M059J (cell line): ENCODE measurements at regions not wholly inside any gene's neighbourhood (a gene's known extent, or its start where the extent isn't known, plus 50 kb on each side); places are given as distances from the start of the nearest gene placed in this dataset.

ENCODE experiments used
- DNase-seq: peaks from one replicate; pipeline ENCODE4 v3.0.0-alpha.2; 2012; ENCODE audit warnings: low read depth

- DNase-seq = no peak
Measured at GRCh38 chr2:146818122-146818521, 1026.7 kb upstream of the ACVR2A start.

- no peak for DNase-seq
Measured at GRCh38 chr2:146817613-146818012, 1027.2 kb upstream of the ACVR2A start.

DNA sequence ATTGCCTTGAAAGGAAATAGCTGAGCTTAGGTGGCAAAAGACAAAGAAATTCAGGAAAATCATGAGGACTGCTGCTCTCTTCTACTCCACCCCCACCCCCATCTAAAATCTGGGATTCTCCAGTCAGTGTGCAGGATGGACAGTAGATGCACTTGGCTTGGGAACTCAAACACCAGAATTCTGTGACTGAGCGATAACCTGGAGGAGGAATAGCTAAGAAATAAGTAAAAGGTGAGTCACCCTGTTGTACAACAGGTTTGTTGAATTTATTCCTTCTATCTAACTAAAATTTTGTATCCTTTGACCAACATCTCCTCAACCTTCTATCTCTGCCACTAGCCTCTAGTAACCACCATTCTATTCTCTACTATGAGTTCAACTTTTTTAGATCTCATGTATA, 1029.9 kb upstream of the ACVR2A start:
- no peak for DNase-seq

- no peak for DNase-seq
Measured at GRCh38 chr2:146807568-146808168, 1037.2 kb upstream of the ACVR2A start.

GRCh38 chr2:146806364-146807005, 1038.3 kb upstream of the ACVR2A start:
- no peak for DNase-seq

DNA sequence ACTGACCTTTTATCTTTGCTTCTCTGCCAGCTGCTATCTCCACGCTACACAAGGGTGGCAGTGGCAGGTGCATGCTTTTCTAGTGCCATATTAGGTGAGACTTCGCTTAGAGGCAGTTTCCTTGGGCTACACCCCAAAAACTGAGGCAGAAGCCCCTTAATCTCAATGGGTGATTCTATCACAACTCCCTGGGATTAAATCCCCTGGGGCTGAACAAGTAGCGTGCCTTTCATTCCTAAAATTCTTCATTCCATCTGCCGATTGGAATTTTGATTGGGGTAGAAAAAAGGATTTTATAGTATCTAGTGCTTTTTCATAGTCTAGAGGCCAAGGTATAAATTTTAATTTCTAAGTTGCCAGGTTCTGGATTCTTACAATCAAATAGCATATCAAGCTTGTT, 1040.5 kb upstream of the ACVR2A start:
- DNase-seq = no peak

DNA sequence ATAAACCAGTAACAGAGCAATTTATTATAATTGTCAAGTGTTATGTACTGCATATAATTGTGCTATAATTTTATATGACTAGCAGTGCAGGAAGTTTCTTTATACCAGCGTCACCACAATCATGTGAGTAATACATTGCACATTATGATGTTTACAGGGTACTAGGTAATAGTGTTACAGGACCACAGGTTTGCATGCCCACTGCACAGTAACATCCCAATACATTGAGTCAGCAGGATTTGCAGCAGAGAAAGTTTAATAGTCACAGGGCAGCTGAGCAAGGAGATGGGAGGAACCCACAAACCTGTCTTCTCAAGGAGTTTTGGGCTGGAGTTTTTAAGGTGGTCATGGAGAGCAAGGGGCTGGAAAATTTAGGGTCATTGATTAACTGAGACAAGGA, 1042.9 kb upstream of the ACVR2A start:
- DNase-seq = peak; percentile 11

- no peak for DNase-seq
Measured at GRCh38 chr2:146786396-146786795, 1058.4 kb upstream of the ACVR2A start.

GRCh38 chr2:146785101-146785500, 1059.7 kb upstream of the ACVR2A start:
- DNase-seq = no peak

- no peak for DNase-seq
Measured at GRCh38 chr2:146784602-146785001, 1060.2 kb upstream of the ACVR2A start.

GRCh38 chr2:146777181-146777580, 1067.6 kb upstream of the ACVR2A start:
- no peak for DNase-seq

DNA sequence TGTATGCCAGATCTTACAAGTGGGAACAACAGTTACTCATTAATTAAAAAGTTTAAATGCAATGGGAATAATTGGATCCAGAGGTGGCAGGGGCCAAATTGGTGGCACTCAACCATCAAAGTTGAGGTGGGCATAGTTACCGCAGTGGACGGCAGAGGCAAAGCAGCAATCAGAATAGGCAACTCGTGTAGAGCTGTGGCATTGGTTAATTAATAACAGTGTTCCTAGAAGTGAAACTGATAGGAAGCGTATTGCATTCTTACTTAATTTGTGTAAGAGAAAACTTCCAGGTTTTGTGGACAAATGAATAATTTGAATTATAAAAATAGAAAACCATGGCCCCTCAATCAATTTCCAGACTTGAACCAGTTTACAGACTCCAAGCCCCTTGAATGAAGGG, 1068.2 kb upstream of the ACVR2A start:
- no peak for DNase-seq

DNA sequence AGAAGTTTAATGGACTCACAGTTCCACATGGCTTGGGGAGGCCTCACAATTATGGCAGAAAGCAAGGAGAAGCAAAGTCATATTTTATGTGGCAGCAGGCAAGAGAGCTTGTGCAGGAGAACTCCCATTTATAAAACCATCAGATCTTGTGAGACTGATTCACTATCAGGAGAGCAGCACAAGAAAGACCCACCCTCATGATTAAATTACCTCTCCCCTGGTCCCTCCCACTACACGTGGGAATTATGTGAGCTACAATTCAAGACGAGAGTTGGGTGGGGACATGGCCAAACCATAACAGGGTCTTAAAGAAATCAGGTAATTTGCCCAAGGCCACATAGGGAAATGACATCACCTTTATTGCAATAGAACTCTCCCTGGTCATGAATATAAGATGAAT, 1073.3 kb upstream of the ACVR2A start:
- DNase-seq = no peak

DNA sequence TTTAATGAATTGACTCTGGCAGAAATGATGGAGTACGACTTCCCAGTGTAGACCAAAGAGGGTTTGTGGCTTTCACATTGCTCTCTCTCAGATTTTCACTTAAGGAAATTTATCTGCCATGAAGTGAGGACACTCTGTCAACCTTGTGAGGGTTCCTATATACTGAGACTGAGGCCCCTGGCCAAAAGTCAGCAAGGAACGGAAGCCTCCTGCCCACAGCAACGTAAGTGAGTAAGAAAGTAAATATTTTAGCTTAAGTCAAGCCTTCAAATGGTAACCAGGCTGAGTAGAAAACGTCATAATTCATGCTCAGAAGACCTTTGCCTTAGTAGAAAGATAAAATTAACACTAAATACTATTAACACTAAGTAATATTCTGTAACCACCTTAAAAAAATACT, 1080.5 kb upstream of the ACVR2A start:
- peak; percentile 1 for DNase-seq

GRCh38 chr2:146762786-146763185, 1082.0 kb upstream of the ACVR2A start:
- DNase-seq = no peak

GRCh38 chr2:146754606-146755005, 1090.2 kb upstream of the ACVR2A start:
- DNase-seq = no peak

DNA sequence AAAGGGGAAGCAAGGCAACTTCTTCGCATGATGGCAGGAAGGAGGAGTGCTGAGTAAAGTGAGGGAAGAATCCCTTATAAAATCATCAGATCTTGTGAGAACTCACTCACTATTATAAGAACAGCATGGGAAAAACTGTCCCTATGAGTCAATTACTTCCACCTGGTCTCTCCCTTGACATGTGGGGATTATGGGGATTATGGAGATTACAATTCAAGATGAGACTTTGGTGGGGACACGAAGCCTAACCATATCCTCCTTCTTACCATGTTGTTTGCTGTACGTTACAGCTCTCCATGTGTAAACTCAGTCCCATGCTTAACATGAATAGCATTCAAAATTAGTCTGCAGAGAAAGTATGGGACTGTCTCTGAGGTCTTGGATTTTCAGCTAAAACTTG, 1096.8 kb upstream of the ACVR2A start:
- DNase-seq = no peak

- DNase-seq = no peak
Measured at GRCh38 chr2:146741260-146741659, 1103.6 kb upstream of the ACVR2A start.

DNA sequence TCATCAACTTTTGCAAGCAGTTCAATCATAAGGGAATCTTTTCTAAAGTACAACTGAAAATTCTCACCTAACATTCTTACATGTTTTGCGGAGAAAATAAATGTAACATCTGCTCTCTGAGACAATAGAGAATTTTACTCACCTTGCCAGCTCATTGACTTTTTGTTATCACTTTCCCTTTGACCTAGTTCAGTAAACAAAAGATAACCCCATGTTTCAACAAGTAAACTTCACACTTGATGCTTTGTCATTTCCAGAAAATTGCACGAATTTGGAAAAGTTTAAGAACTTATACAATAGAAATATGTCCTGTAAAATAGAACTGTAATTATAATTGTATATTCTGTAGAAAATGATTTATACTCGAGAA, 1110.0 kb upstream of the ACVR2A start:
- DNase-seq = no peak

GRCh38 chr2:146734042-146734820, 1110.6 kb upstream of the ACVR2A start:
- DNase-seq = peak; percentile 23

GRCh38 chr2:146730882-146731281, 1113.9 kb upstream of the ACVR2A start:
- no peak for DNase-seq

DNA sequence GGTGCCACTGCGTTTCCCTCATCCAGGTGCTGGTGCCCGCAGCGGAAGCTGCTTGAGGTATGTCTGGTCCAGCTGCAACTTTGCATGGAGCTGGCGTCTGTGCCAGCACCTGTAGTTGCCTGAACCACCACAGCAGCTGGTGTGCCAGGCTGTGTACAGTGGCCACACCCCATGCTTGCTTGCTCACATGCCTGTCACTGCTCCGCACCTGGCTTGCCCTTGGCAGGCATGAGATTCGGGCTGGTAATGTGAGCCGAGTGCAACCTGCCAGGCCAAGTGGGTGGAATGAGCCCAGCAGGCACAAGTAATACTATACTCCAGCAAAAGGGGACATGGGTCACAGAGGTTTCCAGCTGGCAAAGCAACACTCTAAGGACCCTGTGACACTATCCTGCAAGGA, 1123.3 kb upstream of the ACVR2A start:
- no peak for DNase-seq

DNA sequence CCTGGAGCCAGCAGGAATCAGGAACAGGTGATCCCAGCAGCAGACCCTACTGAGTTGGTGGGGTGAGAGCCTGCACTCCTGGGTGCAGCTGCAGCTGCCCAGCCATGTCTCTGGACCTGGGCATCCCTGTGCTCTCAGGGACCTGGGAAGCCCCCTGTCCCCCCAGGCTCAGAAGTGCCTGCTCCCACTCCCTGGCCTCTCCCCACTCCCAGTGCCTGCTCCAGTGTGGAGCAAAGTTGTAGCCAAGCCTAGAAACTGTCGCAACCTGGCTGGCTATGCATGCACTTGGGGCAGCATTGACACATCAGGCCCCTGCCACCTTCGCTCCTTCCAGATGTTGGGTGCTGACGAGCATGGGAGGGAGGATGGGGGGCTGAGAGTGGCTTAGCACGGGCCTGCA, 1124.7 kb upstream of the ACVR2A start:
- DNase-seq = no peak
